ENCODE measurements at regions not wholly inside any gene's neighbourhood (a gene's known extent, or its start where the extent isn't known, plus 50 kb on each side); places are given as distances from the start of the nearest gene placed in this dataset.
"Not testable (repeated sequence)": the region's sequence is repeated elsewhere in the genome, so short reads cannot be mapped to it uniquely, and the experiment has no call there.

DNA sequence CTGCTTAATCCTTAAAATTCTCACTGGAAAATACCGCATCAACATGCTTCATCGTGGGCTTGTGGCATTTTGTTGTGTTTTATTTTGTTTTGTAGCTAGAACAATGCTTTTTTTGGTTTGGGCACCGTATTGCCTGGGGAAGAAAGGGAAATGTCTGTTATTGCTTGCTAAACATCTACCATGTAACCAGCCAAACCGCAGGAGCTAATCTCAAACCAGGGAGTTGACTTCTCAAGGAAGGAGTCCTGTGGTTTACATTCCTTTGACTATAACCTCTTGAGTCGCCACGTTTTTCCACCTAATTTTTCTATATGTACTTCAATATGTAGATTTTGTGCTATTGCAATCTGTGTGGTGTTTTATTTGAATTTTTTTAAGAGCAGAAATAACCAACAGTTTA is 593.5 kb upstream of the SOX9 start:
- no peak for DNase-seq (ENCODE audit: low read depth in 4 of 4, low spot score in 2 of 4)

DNA sequence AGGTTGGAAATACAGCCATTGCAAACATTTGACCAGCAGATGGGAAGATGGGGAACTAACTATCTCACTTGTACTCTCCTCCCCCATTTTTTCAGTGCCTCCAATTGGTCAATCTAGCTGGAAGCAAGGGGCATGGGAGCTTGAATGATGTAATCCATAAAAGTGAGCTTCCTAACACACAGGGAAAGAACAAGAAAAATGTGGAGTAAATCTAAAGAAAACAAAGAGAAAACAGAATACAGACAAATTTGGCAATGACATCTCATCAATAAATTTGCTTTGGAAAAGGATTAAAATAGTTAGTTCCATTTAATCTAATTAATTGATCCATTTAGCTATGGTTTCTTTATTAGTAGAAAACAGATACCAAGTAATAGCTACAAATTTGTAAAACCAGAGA is 592.6 kb upstream of the SOX9 start:
- DNase-seq (ENCODE audit: low read depth in 4 of 4, low spot score in 2 of 4), result no peak

DNA sequence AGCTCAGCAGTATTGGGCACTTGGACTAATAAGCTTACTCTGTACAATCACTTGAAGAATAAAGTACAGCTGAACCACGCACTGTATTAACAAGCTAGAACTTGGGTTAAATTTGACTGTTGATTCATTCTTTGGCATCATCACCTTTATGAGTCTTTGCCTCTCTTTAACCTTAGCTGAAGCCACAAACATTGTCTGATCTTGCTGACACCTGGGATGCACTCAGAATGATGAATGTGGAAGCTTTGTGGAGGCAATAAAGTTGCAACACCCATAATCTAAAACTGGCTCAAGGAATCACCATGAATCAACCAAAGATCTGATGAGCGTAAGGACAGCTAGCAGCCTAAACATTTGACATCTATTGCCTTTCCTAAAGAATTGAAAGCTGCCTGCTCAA is 590.6 kb upstream of the SOX9 start:
- DNase-seq (ENCODE audit: low read depth in 4 of 4, low spot score in 2 of 4), result no peak

DNA sequence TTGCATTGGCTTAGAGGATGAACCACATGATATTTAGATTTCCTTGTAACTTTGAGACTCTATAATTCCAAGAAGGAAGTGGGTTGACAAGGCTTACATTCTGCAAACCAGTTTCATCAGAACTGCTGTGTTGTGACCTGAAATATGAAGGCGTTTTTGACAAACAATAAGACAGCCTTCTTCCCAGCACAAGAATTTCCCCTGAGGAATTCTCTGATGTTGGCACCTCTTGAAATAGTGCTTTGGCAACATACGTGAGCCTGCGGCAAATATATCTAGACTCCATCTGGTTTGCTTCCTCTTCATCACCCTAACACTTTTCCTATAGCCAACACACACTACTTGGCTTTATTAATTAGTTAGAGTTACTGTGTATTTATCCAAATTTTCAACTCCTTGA is 585.5 kb upstream of the SOX9 start:
- DNase-seq (ENCODE audit: low read depth in 4 of 4, low spot score in 2 of 4), result no peak

DNA sequence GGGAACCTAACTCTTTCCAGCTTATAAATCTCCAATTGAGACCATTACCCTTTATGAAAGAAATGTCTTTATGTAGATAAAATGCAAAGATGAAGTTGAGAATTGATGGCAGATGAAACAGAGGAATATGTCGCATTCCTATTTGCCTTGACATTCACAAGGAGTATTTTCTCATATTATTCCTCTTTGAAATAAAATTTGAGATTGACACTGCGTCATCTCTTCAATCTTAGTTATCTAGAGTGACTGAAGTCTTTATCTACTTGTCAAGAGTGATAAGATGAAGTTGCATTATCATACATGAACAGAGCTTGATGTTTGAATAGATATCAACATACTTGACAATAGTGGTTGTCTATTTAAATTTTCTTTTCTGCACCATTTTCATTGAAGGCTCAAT is 574.4 kb upstream of the SOX9 start:
- no peak for DNase-seq (ENCODE audit: low read depth in 4 of 4, low spot score in 2 of 4)

DNA sequence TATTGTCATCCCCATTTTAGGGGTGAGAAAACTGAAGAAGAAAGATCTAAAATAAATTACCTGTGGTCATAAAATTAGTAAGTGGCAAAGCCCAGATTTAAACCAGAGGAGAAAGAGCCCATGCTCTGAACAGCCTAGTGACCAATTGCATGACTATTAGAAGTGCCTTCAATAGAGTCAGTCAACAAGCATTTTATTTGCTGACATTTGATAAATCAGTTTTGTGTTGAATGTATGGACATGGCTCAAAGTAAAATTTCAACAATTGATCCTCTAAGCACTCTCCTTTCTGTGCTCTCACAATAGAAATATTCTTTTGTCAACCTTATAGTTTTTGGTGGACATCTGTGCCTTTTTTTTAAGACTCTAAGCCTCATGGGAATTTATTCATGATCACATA is 572.9 kb upstream of the SOX9 start:
- DNase-seq (ENCODE audit: low read depth in 4 of 4, low spot score in 2 of 4), result no peak

DNA sequence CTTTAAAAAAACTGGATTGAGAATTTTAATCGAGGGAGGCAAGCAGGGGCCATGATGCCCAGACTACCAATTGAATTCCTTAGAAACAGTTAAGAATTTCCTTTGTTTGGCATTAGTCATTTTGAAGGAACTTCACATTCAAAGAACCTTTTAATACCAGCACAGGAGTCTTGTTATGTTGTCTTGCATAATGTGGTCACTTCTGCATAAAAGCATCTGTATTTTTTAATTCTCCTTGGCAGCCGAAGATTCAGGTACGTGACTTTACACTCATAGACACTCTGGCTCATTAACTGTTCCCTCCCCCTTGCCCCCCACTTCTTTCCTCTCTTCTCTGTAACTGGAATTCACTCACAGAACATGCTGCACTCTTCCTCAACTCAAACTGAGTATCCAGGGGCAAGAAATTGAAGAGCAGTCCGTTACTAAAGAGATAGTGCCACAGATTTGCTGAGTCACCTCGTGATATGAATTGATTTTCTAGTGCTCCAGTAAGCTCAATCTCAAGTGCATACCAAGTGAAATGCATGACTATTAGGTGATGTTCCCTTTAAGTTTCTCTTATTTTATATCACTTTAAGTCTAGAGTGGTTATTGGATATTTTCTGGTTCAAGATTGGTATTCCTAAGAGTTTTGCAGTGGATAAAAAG is 572.2 kb upstream of the SOX9 start:
- DNase-seq (ENCODE audit: low read depth in 4 of 4, low spot score in 2 of 4), result no peak

DNA sequence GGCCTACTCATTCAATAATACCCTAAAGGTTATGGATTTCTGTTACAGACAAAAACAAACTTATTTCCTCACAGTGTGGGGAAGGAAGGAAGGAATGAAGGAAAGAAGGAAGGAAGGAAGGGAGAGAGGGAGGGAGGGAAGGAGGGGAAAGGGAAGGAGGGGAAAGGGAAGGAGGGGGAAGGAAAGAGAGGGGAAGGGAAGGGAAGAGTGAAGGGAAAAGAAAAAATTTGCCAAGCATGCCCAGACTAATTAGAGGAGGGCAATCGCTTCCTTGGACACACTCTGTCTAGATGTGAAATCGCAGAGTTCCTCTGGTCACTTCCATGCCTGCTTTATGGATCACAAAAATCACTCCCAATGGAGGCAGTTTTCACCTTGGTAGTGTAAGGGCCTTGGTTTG is 570.1 kb upstream of the SOX9 start:
- no peak for DNase-seq (ENCODE audit: low read depth in 4 of 4, low spot score in 2 of 4)

DNA sequence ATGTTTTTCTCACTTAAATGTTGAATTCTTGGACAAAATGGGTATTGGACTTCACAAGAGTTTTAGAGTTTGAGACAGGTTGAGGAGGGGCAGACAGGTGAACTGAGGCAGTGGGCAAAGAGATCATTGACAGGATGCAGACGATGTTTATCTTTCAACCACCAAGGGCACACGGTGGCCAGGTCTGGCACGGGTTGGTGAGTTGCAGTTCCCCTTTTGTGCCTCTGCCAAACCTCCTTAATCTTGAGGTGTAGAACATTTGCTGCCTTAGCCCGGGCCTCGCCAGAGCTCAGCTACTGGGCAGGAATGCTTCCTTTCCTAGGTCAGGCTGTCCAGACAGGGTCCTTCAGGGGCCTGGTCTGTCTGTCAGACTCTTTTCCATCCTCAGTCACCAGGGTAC is 567.4 kb upstream of the SOX9 start:
- DNase-seq (ENCODE audit: low read depth in 4 of 4, low spot score in 2 of 4), result no peak

DNA sequence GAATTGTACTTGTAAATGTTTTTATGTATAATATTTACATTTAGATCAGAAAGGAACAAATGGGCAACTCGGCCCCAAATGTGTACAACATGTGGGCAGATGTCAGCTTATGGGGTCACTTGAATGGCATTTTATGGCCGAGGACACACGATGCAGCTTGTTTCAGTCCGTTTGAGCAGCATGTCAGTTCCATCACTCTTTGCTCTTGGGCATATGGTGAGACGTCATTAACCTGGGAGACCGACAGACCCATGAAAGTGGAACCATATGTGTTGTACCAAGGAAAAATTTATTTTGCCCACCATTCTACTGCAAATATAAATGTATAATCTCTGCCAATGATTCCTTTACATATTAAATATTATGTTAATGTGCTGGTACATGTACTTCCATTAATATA is 561.9 kb upstream of the SOX9 start:
- no peak for DNase-seq (ENCODE audit: low read depth in 4 of 4, low spot score in 2 of 4)

DNA sequence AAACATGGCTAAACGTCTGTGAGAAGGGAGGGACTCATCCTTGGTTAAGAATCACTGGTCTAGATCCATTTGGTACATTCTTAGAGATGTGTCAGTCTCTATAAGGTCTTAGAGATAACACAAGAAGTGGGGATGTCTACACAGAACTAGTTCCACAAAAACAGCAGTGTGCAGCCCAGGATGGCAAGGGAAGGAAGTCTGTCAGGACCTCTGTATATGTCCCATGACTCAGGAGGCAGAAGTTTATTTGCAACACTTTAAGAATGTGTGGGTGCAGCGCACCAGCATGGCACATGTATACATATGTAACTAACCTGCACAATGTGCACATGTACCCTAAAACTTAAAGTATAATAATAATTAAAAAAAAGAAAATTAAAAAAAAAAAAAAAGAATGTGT is 548.5 kb upstream of the SOX9 start:
- no peak for DNase-seq (ENCODE audit: low read depth in 4 of 4, low spot score in 2 of 4)

DNA sequence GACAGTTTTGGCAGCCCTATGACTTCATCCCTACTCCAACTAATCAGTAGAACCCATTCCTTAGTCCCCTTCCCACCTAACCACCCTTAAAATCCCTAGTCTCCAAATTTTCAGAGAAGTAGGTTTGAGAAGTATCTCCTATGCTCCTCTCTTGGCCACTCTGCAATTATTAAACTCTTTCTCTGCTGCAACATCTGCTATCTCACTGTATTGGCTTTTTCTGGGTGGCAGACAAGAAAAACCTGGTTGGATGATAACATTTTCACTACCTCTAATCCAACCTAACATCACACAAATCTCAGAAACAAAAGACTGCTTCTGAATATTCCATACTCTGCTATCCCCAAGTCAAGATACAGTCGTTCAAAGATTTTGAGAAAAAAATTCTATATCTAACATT is 542.4 kb upstream of the SOX9 start:
- no peak for DNase-seq (ENCODE audit: low read depth in 4 of 4, low spot score in 2 of 4)

DNA sequence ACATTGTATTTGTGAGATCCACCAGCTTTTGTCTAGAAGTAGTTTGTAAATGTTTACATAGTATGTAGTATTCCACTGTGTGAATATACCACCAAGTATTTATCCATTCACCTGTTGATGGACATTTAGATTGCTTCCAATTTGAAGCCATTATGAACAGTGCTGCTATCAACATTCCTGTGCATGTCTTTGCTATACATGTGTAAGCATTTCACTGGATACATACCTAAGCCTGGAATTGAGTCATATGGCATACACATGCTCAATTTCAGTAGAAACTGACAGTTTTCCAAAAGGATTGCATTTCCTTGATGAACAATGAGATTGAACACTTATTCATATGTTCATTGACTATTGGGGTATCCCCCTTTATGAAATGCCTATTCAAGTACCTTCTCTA is 540.6 kb upstream of the SOX9 start:
- no peak for DNase-seq (ENCODE audit: low read depth in 4 of 4, low spot score in 2 of 4)

DNA sequence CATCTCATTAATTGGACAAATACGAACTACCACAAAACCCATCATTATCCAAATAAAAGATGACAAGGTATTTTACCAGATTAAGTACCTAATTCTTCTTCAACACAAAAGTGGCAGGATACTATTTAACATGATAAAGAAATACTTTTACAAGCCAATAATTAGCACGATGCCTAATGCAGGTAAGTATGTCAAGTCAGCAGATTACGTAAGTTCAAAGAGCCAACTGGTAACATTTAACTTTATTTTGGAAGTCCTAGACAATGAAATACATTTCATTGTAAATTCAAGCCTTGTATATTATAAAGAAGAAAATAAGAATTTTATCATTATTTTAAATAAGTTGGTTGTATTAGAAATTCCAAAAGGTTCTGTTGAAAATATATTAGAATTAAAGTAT is 535.3 kb upstream of the SOX9 start:
- DNase-seq (ENCODE audit: low read depth in 4 of 4, low spot score in 2 of 4), result no peak

DNA sequence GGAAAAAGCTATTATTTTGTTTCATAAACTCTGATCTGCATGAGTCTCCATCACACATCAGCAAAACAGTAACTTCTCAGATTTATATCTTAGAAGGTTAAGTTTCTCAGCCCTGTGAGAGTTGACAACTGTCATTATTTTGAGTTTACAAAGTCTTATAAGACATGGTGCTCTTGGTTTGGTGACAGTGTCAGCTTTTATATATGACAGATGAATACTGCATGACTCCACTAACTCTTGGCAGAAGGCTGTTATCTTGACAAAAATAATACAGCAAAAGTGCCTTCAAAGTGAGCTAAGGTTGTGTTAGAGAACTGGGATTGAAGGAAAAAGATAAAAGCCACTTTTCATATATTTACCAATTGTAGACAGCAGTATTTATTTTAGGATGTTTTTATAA is 528.4 kb upstream of the SOX9 start:
- DNase-seq (ENCODE audit: low read depth in 4 of 4, low spot score in 2 of 4), result no peak

DNA sequence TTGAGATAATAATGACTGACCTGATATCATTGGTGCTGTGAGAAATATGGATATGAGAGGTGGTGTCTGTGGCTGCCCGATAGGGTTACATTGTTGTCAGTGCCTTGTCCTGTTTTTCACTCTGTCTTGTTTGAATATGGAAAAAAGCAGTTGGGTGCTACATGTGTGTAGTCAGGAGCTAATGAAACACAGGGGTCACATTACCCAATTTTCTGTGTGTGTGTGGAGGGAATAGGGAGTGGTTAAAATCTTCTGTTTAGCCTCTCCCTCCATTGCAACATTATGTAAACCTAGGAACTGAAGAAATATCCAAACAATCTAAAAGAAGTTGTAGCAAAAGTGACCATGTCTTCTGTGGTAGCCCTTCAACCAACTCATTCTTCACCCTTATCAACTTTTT is 527.7 kb upstream of the SOX9 start:
- no peak for DNase-seq (ENCODE audit: low read depth in 4 of 4, low spot score in 2 of 4)

DNA sequence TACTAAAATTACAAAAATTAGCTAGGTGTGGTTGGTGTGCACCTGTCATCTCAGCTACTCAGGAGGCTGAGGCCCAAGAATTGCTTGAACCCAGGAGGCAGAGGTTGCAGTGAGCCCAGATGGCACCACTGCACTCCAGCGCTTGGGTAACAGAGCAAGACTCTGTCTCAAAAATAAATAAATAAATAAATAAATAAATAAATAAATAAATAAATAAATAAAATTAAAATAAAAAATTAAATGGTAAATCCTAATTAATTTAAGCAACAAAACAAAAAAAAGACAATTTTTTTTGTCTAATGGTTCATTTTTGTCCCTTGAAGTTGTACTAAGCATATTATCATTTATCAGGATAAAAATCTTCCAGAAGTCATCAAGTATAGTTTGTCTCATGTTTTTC is 521.2 kb upstream of the SOX9 start:
- not testable (repeated sequence) for DNase-seq (ENCODE audit: low read depth in 4 of 4, low spot score in 2 of 4)

DNA sequence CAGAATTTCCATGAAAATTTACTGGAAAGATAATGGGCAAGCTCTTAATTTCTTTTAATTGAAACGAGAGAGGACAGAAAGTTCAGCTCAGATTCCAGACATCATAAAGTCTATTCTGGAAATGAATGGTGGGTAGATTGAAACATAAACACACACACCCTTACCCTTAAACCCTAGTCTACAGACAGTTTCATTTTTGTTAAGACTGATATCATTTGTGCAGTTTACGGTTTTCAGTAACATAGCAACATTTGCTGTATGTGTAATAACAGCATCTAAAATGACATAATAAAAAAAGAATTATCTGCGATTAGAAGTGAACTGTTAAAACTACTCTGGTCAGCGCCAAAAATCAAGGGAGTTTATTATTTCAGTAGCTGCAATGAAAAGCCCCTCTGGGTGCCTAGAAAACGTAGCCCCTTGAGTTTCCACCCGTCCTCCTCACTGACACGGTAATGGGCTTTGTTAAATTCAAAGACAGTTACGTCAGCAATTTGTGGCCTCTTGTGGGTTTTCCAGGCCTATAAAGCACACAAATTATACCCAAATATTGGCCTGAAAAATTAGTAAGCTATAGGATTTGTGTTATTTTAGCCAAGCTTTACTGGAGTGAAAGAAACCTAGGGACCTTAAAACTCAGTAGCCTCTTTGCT is 520.6 kb upstream of the SOX9 start:
- DNase-seq (ENCODE audit: low read depth in 4 of 4, low spot score in 2 of 4), result no peak

DNA sequence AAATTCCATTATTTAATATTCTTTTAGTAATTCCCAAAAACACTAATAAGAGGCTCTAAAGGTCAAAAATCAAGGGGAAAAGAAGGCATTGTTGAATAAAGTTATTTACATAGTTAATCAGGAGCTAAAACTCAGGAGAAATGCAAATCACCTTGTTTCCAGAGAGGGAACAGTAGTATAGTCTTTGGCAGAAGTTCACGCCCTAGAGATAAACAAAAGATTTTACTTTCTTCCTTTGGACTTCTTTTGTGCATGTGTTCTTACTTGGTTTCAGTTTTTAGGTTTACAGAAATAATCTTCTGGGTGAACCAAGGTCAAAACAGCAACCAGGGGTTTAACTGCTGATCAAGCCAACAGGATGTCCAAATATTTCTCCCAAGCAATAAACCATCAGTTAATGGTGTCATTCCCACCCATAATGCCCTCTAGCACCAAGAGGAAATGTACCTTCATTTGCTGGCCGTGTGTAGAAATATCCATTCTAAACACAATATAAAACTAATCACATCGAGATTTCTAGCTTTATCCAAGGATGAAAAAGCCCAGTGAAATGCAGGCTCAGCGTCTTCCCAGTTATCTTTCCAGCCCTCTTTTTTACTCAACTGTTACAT is 518.8 kb upstream of the SOX9 start:
- DNase-seq (ENCODE audit: low read depth in 4 of 4, low spot score in 2 of 4), result no peak

DNA sequence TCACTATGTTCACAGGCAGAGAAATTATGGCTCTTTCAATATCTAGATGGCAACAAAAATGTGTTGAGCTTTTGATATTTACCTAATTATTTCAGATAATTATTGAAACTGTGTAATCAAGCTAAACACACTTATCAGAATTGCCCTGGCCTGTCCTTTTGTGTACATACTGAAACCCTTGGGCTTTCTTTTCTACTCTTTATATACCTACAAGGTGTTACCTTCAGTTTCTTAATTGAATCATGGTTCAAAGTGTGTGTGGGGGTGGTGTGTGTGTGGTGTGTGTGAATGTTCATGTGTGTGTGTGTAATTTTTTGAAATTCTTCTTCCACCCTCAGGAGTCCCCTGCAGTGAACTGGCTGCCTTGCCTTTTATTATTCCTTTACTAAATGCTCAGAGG is 506.8 kb upstream of the SOX9 start:
- no peak for DNase-seq (ENCODE audit: low read depth in 4 of 4, low spot score in 2 of 4)

DNA sequence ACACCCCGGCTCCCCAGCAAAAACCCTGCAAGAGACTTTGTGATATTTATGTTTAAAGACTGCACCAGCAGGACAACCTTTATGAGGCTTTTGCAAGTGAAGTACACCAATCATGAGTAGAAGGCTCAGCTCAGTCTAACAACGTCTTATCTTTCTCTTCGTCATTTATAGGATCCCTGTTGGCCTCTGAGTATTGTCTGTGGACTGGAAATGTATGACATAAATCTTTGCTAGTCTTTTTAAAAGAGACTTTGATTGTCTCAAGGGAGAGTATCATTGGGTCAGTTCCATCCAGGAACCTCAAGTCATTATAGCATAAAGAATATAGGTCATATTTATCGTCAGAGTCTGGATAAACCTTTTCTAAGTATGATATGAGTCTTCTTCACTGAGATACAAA is 505.0 kb upstream of the SOX9 start:
- no peak for DNase-seq (ENCODE audit: low read depth in 4 of 4, low spot score in 2 of 4)

DNA sequence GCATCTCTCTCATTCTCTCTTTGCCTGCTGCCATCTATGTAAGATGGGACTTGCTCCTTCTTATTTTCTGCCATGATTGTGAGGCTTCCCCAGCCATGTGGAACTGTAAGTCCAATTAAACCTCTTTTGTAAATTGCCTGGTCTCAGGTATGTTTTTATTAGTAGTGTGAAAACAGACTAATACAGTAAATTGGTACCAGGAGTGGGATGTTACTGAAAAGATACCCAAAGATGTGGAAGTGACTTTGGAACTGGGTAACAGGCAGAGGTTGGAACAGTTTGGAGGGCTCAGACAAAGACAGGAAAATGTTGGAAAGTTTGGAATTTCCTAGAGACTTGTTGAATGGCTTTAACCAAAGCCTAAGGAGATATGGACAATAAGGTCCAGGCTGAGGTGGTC is 503.1 kb upstream of the SOX9 start:
- not testable (repeated sequence) for DNase-seq (ENCODE audit: low read depth in 4 of 4, low spot score in 2 of 4)

DNA sequence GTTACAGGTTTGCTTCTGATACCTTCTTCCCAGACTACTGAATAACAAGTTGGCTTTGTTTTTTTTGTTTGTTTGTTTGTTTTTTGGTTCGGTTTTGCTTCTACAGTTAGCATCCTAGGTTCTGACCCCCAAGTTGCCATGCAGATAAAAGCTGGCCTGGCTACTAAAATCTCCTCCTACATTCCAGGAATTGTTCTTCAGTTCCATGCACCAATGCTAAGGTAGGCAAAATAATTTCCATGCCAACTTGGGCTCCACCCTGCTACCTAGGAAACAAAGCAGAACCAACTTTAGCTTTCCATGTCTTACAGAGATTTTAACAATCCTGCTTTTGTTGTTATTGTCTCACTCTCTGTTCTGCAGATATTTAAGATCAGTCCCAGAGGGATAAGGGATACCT is 495.5 kb upstream of the SOX9 start:
- DNase-seq (ENCODE audit: low read depth in 4 of 4, low spot score in 2 of 4), result no peak
